Naive thymus-derived CD8-positive, alpha-beta T cell (primary cell): ENCODE measurements at regions not wholly inside any gene's neighbourhood (a gene's known extent, or its start where the extent isn't known, plus 50 kb on each side); places are given as distances from the start of the nearest gene placed in this dataset.

Experiments used
- ATAC-seq, 2 donors: fragments of 150-1000 bp; cut with Tn5 transposase in 1 of 2; sonication (Bioruptor Pico), chemical (Tn5 transposase) in 1 of 2; 1 replicate in 1 of 2; 2 replicates in 1 of 2; pipeline ENCODE4 v1.10.0; 2021; ENCODE audit warnings: mild to moderate bottlenecking in 2 of 2, moderate library complexity in 2 of 2
- POLR2A ChIA-PET: fragments of 350-600 bp; sonication (Branson Sonifier 250); formaldehyde crosslinking; loops from one replicate; lab custom pipeline; 2021; ENCODE audit warnings: antibody characterized with exemption; lab: Charles Lee
- DNase-seq, 10 donors: peaks; one replicate each; pipeline versions ENCODE4 v3.0.0 to v3.0.0-alpha.2; 2020 to 2022
- H3K27ac Mint-ChIP-seq, 10 donors: one replicate each; pipeline ENCODE4 v1.8.0; 2020 to 2022; ENCODE audit warnings: mild to moderate bottlenecking in 10 of 10, mixed read lengths in 10 of 10, moderate library complexity in 4 of 10, inconsistent platforms in 1 of 10
- H3K27me3 Mint-ChIP-seq, 5 donors: one replicate each; pipeline ENCODE4 v1.8.0; 2021 to 2022; ENCODE audit warnings: mixed read lengths in 5 of 5
- H3K36me3 Mint-ChIP-seq, 3 donors: one replicate each; pipeline ENCODE4 v1.8.0; 2020 to 2022; ENCODE audit warnings: mixed read lengths in 3 of 3, mild to moderate bottlenecking in 2 of 3, inconsistent platforms in 1 of 3
- H3K4me1 Mint-ChIP-seq, 4 donors: one replicate each; pipeline ENCODE4 v1.8.0; 2021 to 2022; ENCODE audit warnings: mixed read lengths in 4 of 4
- H3K4me3 Mint-ChIP-seq, 10 donors: one replicate each; pipeline ENCODE4 v1.8.0; 2020 to 2022; ENCODE audit warnings: mild to moderate bottlenecking in 10 of 10, mixed read lengths in 10 of 10, moderate library complexity in 6 of 10, inconsistent platforms in 1 of 10
- H3K9me3 Mint-ChIP-seq, 9 donors: one replicate each; pipeline ENCODE4 v1.8.0; 2020 to 2022; ENCODE audit warnings: mixed read lengths in 9 of 9, mild to moderate bottlenecking in 3 of 9, inconsistent platforms in 1 of 9, moderate library complexity in 1 of 9

DNA sequence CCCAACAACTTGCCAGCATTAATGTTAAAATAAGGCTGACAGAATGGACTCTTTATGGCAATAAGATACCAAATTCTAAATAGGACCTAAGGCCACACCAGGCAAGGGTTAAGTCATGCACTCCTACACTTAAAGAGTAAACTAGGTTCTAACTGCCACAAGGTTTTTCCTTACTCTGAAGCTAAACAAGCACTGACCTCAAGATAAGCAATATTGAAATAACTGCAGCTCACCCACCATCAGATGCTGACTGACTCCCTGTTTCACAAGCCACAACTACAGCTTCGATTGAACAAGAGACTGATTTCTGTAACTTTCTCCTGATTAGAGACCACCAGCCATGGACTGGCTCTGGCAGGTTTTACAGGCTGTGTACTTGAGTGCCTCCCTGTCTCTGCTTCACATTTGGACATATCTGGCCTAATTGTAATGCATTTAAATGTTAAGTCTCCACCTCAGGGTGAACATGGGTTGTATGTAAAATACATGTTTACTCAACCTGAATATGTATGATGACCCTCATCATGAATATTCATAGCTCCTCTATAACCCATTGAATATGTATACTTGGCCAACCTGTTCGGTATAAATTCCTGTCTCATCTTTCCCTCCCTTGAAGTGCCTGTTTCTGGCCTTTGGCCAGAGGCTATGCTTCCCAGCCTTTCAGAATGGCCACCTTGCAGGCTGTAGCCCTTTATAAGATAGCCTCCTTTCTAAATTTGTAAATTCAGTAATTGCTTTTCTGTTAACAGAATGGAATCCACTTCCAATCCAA is 70.5 kb upstream of the DAAM1 start:
- H3K4me3 Mint-ChIP-seq = no peak overlapping the region
- H3K27ac Mint-ChIP-seq = no peak overlapping the region
- no peak for DNase-seq
- ATAC-seq = no peak
- no peaks in the 10 kb centered on the region for H3K4me1 Mint-ChIP-seq
- no peaks in the 10 kb centered on the region for H3K9me3 Mint-ChIP-seq
- POLR2A ChIA-PET = no interaction called here
- H3K27me3 Mint-ChIP-seq = peaks cover 0 to 11% (median 3%) of the 10 kb centered on the region in 5 donors
- H3K36me3 Mint-ChIP-seq = no peaks in the 10 kb centered on the region

DNA sequence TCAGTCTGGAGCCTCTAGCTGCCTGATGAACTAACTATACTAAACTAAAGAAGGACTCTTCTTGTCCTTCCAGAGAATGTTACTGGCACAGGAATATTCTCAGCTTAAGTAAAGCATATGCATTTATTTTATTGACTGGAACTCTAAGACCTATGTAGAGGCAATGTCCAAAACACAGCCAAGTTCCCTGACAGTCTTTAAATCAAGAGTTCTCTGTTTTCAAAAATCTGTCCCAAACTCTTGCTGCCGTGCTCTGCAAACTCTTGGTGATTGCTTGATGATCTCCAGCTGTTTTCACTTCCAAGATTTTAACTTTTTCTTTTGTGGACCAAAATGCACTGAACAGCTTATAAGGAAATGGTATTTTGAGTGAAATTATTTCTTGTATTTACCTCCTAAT is 67.5 kb upstream of the DAAM1 start:
- POLR2A ChIA-PET = no interaction called here
- H3K27ac Mint-ChIP-seq = no peak overlapping the region
- no peaks in the 10 kb centered on the region for H3K4me1 Mint-ChIP-seq
- no peaks in the 10 kb centered on the region for H3K9me3 Mint-ChIP-seq
- no peak overlapping the region for H3K4me3 Mint-ChIP-seq
- ATAC-seq (no peak), DNase-seq (no peak)
- no peaks in the 10 kb centered on the region for H3K36me3 Mint-ChIP-seq
- peaks cover 5 to 14% (median 6%) of the 10 kb centered on the region in 5 donors for H3K27me3 Mint-ChIP-seq

DNA sequence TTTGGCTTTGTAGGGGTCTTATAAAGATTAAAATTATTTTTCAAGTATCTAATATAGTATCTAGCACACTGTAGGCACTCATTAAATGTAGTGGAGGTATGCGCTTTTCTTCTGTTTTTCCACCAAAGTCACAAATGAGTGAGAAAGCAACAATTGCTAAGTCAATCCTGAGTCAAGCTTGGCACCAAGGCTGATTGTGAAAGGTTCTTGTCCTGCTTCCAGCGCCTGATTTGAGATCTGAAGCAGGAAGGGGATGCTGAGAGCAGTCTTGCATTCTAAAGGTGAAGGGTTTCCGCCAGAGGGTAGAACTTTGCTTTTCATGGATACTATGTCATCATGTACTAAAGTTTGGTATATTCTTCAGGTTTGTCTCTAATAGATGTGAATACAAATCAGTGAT is 64.9 kb upstream of the DAAM1 start:
- no peaks in the 10 kb centered on the region for H3K9me3 Mint-ChIP-seq
- ATAC-seq (no peak), DNase-seq (no peak)
- no peak overlapping the region for H3K4me3 Mint-ChIP-seq
- no peaks in the 10 kb centered on the region for H3K36me3 Mint-ChIP-seq
- H3K4me1 Mint-ChIP-seq = no peaks in the 10 kb centered on the region
- H3K27ac Mint-ChIP-seq = no peak overlapping the region
- peaks cover 11 to 17% (median 12%) of the 10 kb centered on the region in 5 donors for H3K27me3 Mint-ChIP-seq
- POLR2A ChIA-PET = no interaction called here

DNA sequence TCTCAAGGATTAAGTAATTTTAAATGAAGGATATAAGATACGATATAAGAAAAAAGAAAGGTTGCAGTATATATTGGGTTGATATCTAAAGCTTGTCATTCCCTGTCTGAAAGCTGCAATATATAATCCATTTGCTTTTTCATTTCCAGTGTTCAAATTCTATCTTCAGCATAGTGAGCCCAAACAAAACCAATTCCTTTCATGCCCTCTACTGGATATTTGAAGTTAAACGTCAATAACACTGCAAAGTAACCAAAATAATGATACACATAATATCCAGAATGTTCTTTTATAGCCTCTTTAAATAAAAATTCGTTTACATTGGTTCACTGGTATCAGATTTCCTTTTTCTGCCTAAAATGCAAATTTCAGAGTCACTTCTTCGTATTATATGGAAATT is 64.5 kb upstream of the DAAM1 start:
- ATAC-seq (no peak), DNase-seq (no peak)
- Mint-ChIP-seq H3K27me3 (peaks cover 11 to 22% (median 16%) of the 10 kb centered on the region in 5 donors), H3K9me3 (no peaks in the 10 kb centered on the region), H3K36me3 (no peaks in the 10 kb centered on the region), H3K4me1 (no peaks in the 10 kb centered on the region), H3K4me3 (no peak overlapping the region), H3K27ac (no peak overlapping the region)
- POLR2A ChIA-PET = no interaction called here

DNA sequence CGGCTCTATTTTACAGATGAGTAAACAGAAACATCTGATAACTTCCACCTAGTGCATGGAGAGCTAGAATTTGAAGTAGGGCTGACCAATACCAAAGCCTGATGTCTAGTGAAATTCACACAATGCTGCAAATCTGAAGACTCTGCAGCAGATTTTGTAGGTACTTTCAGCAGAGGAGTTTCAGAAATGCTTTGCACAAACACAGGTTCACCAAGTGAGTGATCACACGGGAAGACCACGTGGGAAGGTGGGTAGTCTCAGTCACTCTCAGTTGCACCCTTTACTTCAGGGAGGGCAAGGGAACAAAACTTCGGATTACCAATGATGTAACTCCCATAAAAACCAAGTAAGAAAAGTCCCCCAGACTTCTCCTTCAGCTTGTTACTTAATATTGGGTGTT is 63.3 kb upstream of the DAAM1 start:
- no peak for DNase-seq
- ATAC-seq = no peak
- no peak overlapping the region for H3K27ac Mint-ChIP-seq
- H3K27me3 Mint-ChIP-seq = peaks cover 11 to 27% (median 16%) of the 10 kb centered on the region in 5 donors
- no peaks in the 10 kb centered on the region for H3K36me3 Mint-ChIP-seq
- POLR2A ChIA-PET = no interaction called here
- no peaks in the 10 kb centered on the region for H3K4me1 Mint-ChIP-seq
- H3K4me3 Mint-ChIP-seq = no peak overlapping the region
- no peaks in the 10 kb centered on the region for H3K9me3 Mint-ChIP-seq

DNA sequence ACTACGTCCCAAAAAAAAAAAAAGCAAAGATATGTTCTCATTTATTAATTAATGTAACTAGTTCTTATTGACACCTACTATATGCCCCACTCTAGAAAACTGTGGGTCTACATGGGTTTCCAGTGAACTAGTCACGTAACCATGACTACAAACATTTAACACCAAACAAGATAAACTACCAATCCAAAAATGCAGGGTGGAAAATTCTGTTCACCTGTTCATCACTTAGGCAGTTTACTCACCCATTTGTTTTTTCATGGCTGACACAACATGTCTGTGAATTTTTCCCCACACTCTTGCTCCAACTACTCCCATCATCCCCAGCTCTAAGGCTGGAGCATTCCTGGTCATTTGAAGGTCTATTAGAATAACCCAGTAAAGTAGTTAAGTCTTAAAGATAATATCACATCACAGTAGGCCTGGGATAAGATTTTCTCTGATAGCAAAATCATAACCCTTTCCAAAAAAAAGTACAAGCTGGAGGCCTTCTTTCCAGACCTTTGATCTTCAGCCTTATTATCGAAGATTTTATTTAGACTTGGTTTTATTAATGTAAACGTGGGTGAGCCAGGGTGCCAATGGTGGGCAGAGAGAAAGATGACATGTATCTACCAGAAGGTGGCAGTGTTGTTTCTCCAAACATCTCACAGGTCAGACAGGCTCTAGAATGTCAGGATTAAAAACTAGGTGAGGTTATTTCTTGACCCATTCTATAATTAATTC is 61.6 kb upstream of the DAAM1 start:
- peaks cover 7 to 27% (median 16%) of the 10 kb centered on the region in 5 donors for H3K27me3 Mint-ChIP-seq
- H3K27ac Mint-ChIP-seq = no peak overlapping the region
- H3K4me1 Mint-ChIP-seq = no peaks in the 10 kb centered on the region
- POLR2A ChIA-PET = no interaction called here
- DNase-seq (peak in 7 of 10 donors; percentile 4 to 66 (median 28)), ATAC-seq (peak; percentile 75 to 87)
- no peaks in the 10 kb centered on the region for H3K9me3 Mint-ChIP-seq
- no peaks in the 10 kb centered on the region for H3K36me3 Mint-ChIP-seq
- H3K4me3 Mint-ChIP-seq = no peak overlapping the region

DNA sequence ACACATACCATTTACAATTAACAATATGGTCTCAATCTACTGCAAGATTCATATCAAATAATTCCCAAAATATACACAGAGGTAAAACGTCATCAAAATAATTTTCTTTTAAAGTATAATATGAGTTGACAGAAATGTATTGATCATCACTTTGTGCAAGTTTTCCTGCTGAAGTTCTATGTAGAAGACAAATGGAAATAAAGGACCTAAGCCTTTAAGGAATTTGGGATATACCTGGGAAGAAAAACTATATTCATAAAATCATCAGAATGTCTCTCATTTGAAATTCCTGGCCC is 61.1 kb upstream of the DAAM1 start:
- Mint-ChIP-seq H3K9me3 (no peaks in the 10 kb centered on the region), H3K27me3 (peaks cover 7 to 27% (median 18%) of the 10 kb centered on the region in 5 donors), H3K36me3 (no peaks in the 10 kb centered on the region), H3K4me3 (no peak overlapping the region), H3K4me1 (no peaks in the 10 kb centered on the region), H3K27ac (no peak overlapping the region)
- POLR2A ChIA-PET = no interaction called here
- DNase-seq (no peak), ATAC-seq (no peak)

DNA sequence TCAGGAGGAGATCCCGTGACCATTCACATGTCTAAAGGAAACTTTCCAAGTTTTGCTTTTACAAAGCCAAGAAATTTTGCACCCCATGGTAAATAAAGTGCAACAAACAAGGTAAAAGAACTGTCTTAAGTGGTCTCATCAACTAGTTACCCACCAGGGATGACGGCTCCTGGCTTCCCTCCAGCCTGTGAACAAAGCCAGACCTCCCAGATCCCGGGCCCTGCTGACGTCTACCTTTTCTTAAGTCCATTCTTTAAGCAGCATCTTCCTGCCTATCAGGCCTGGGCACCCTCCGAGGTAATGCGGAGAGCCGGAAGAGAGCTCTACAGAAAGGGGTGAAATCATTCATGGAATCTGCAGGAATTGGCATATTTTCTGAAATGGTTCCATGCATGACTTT is 58.0 kb upstream of the DAAM1 start:
- Mint-ChIP-seq H3K27me3 (peaks cover 5 to 26% (median 21%) of the 10 kb centered on the region in 5 donors), H3K36me3 (no peaks in the 10 kb centered on the region), H3K9me3 (no peaks in the 10 kb centered on the region), H3K4me3 (no peak overlapping the region), H3K27ac (peak overlapping the region in 1 of 10 donors; percentile 60), H3K4me1 (no peaks in the 10 kb centered on the region)
- ATAC-seq (no peak), DNase-seq (no peak)
- POLR2A ChIA-PET = no interaction called here

DNA sequence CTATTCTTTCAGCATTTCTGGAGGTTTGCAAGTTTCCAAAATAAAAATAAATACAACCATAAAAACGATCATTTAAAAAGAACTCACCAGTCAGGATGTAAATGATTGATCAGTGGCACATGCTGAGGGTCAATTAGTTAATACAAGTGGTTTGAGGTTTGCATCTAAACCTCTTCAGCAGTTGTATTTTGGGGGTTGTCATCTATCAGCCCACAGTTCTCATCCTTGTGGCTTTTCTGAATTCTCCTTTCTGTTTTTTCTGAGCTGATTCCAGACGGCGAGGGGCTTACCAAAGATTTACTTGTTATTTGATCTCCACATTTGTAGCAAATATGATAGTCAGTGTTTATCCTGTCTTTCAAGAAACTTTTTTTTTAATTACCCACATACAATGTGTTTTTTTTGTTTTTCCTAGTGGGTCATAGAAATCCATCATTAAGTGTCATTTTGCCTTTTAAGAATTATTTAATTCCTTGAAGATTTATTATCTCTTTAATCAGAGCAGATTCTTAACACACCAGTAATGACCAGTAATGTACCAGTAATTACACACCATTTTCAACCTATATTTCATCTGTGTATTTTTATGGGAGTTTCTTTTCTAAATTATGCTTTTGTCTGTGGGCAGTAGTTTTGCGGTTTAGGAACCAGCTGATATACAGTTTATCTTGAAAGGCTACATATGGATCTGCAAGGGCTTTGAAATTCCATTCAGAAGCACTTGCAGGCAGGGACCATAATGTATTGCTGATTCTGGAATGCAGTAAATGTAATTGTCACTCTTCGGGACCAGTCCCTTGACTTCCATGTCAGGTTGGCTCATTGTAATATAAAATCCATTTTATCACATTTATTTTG is 56.3 kb upstream of the DAAM1 start:
- Mint-ChIP-seq H3K9me3 (no peaks in the 10 kb centered on the region), H3K4me1 (no peaks in the 10 kb centered on the region), H3K27me3 (peaks cover 8 to 20% (median 16%) of the 10 kb centered on the region in 5 donors), H3K27ac (no peak overlapping the region), H3K36me3 (no peaks in the 10 kb centered on the region), H3K4me3 (no peak overlapping the region)
- POLR2A ChIA-PET = no interaction called here
- DNase-seq = no peak
- ATAC-seq = no peak

DNA sequence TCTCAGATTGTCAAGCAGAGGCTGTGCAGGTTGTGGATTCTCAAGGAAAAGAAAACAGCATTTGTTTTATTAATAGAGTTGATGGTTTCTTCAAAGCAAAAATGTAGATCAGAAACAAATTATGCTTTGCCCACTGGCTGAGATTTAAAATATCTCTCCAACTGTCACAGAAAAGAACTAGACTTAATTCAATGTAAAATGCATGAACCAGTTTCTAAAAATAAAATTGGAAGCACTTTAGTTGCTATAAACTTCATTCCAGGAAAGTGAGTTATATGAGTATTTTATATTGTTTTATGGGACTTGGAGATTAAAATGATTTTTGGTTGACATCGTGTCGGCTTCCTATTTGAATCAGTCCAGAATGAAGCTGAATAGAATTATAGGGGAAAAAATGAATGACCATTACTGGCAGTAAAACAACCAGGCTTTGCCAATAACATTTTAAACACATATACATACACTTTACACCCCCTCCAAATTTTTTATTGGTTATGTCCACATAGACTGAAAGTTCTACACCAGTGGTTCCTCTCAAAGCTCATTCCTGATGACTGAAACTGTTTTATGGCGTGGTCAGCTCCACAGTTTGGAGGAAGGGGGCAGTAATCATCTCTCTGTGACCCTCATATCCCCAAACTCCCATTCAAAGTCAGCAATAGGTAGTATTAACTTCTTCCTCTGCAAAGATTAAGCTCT is 55.5 kb upstream of the DAAM1 start:
- no peak for DNase-seq
- Mint-ChIP-seq H3K36me3 (no peaks in the 10 kb centered on the region), H3K27ac (peak overlapping the region in 1 of 10 donors; percentile 35), H3K9me3 (no peaks in the 10 kb centered on the region), H3K4me1 (no peaks in the 10 kb centered on the region), H3K4me3 (no peak overlapping the region), H3K27me3 (peaks cover 5 to 20% (median 13%) of the 10 kb centered on the region in 5 donors)
- ATAC-seq = no peak
- POLR2A ChIA-PET = no interaction called here

DNA sequence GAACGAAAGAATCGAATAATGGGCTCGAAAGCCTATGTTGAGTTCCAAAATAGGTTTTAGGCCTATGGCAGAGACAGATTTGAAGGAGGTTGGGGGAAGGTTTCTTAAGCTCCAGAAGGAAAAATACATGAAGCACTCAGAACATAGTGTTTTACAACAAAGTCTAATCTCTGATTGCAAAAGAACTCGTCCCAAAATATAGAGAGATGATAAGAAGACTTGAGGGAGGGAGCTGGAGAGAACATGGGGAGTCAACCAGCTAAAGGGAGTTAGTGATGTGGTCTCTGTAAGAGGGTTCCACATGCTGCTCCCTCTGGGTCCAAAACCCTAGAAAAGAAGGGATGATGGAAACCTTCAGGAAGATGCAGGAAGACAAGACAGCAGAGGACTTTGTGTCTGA is 54.8 kb upstream of the DAAM1 start:
- Mint-ChIP-seq H3K36me3 (no peaks in the 10 kb centered on the region), H3K27me3 (peaks cover 2 to 17% (median 11%) of the 10 kb centered on the region in 5 donors), H3K27ac (no peak overlapping the region), H3K4me3 (no peak overlapping the region), H3K9me3 (no peaks in the 10 kb centered on the region), H3K4me1 (no peaks in the 10 kb centered on the region)
- POLR2A ChIA-PET = no interaction called here
- DNase-seq (no peak), ATAC-seq (no peak)

DNA sequence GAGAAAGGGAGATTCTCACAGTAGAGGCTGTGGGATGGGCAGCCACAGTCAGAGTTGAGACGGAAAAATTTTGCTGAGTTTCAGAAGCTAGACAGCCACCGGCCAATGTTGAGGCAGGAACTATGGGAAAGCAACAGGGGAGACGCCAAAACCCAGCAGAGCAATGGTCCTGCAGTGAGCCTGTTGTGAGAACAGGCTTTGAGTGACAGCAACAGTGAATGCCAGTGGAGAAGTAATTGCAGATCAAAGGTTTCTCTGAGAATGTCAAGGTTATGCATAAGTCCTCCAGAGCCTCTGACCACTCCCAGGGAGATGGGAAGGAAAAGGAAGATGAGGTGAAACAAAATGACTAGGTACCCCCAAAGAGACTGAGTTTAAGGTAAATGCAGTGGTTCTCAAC is 54.2 kb upstream of the DAAM1 start:
- ATAC-seq = no peak
- POLR2A ChIA-PET = no interaction called here
- Mint-ChIP-seq H3K9me3 (no peaks in the 10 kb centered on the region), H3K27ac (no peak overlapping the region), H3K4me3 (no peak overlapping the region), H3K36me3 (no peaks in the 10 kb centered on the region), H3K27me3 (peaks cover 0 to 12% (median 9%) of the 10 kb centered on the region in 5 donors), H3K4me1 (no peaks in the 10 kb centered on the region)
- no peak for DNase-seq
